ENCODE measurements at regions not wholly inside any gene's neighbourhood (a gene's known extent, or its start where the extent isn't known, plus 50 kb on each side); places are given as distances from the start of the nearest gene placed in this dataset.

GRCh38 chr4:128570387-128570975 lies 239.0 kb upstream of the JADE1 start (continued):
- TF ChIP-seq, protein P1, sequence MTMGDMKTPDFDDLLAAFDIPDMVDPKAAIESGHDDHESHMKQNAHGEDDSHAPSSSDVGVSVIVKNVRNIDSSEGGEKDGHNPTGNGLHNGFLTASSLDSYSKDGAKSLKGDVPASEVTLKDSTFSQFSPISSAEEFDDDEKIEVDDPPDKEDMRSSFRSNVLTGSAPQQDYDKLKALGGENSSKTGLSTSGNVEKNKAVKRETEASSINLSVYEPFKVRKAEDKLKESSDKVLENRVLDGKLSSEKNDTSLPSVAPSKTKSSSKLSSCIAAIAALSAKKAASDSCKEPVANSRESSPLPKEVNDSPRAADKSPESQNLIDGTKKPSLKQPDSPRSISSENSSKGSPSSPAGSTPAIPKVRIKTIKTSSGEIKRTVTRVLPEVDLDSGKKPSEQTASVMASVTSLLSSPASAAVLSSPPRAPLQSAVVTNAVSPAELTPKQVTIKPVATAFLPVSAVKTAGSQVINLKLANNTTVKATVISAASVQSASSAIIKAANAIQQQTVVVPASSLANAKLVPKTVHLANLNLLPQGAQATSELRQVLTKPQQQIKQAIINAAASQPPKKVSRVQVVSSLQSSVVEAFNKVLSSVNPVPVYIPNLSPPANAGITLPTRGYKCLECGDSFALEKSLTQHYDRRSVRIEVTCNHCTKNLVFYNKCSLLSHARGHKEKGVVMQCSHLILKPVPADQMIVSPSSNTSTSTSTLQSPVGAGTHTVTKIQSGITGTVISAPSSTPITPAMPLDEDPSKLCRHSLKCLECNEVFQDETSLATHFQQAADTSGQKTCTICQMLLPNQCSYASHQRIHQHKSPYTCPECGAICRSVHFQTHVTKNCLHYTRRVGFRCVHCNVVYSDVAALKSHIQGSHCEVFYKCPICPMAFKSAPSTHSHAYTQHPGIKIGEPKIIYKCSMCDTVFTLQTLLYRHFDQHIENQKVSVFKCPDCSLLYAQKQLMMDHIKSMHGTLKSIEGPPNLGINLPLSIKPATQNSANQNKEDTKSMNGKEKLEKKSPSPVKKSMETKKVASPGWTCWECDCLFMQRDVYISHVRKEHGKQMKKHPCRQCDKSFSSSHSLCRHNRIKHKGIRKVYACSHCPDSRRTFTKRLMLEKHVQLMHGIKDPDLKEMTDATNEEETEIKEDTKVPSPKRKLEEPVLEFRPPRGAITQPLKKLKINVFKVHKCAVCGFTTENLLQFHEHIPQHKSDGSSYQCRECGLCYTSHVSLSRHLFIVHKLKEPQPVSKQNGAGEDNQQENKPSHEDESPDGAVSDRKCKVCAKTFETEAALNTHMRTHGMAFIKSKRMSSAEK (CRISPR knock-in tag; IDR thresholded peaks at IDR 0.05; ENCODE audit: borderline replicate concordance), result no peak
- TF ChIP-seq ESRRA (CRISPR knock-in tag; IDR thresholded peaks at IDR 0.05; ENCODE audit: borderline replicate concordance) (no peak), TEAD1 (CRISPR knock-in tag; IDR thresholded peaks at IDR 0.05) (no peak), CREM (CRISPR knock-in tag; IDR thresholded peaks at IDR 0.05) (no peak), ZBTB43 (CRISPR knock-in tag; IDR thresholded peaks at IDR 0.05) (no peak), E2F1 (CRISPR knock-in tag; IDR thresholded peaks at IDR 0.05) (no peak), MXD4 (CRISPR knock-in tag; IDR thresholded peaks at IDR 0.05; ENCODE audit: borderline replicate concordance) (no peak), E2F4 (CRISPR knock-in tag; IDR thresholded peaks at IDR 0.05; ENCODE audit: borderline replicate concordance, low read depth) (no peak), ZNF423 (CRISPR knock-in tag; IDR thresholded peaks at IDR 0.05) (no peak), USF1 (CRISPR knock-in tag; IDR thresholded peaks at IDR 0.05) (no peak), JAZF1 (CRISPR knock-in tag; IDR thresholded peaks at IDR 0.05) (no peak)
- TF ChIP-seq, protein P2, sequence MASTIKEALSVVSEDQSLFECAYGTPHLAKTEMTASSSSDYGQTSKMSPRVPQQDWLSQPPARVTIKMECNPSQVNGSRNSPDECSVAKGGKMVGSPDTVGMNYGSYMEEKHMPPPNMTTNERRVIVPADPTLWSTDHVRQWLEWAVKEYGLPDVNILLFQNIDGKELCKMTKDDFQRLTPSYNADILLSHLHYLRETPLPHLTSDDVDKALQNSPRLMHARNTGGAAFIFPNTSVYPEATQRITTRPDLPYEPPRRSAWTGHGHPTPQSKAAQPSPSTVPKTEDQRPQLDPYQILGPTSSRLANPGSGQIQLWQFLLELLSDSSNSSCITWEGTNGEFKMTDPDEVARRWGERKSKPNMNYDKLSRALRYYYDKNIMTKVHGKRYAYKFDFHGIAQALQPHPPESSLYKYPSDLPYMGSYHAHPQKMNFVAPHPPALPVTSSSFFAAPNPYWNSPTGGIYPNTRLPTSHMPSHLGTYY (CRISPR knock-in tag; IDR thresholded peaks at IDR 0.05), result no peak

DNA sequence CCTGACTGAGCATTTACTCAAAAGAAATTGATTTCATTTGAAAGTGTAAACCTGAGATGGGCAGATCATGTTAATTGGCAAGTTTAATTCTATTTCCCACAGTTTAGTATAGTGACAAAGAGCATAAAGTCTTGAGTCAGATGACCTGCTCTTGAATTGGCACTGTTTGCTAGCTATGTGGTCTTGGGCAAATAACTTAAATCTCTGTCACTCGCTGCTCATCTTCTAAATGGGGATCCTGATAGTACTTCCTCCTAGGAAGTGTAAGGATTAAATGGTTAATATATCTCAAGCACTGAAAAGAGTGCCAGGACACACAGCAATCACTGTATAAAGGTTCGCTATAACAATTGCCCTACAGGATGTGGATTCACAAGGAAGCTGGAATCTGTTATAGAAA lies 242.8 kb upstream of the JADE1 start:
- Mint-ChIP-seq H3K27me3 (ENCODE audit: low read depth) (no peaks in the 10 kb centered on the region; the same call in 1 of the 2 replicates), H3K4me3 (no peak overlapping the region), H3K36me3 (no peaks in the 10 kb centered on the region), H3K4me1 (peaks cover 55% of the 10 kb centered on the region), H3K9me3 (no peaks in the 10 kb centered on the region), H3K27ac (no peak overlapping the region)
- DNase-seq (ENCODE audit: low spot score), result no peak
- CTCF ChIA-PET, result interaction anchor here (0.8 to 1.8 kb wide), 4 partner anchors 112 to 297 kb away, joined by 3 to 4 read pairs (median 4); no protein-coding TSS in a partner anchor
- POLR2A ChIA-PET, result no interaction called here
- no peak for ATAC-seq
- TF ChIP-seq CREM (CRISPR knock-in tag; IDR thresholded peaks at IDR 0.05) (no peak), E2F1 (CRISPR knock-in tag; IDR thresholded peaks at IDR 0.05) (no peak), PRRX2 (CRISPR knock-in tag; IDR thresholded peaks at IDR 0.05) (no peak), ZNF219 (CRISPR knock-in tag; IDR thresholded peaks at IDR 0.05; ENCODE audit: borderline replicate concordance) (no peak), ZNF416 (CRISPR knock-in tag; IDR thresholded peaks at IDR 0.05) (no peak)
- TF ChIP-seq, protein P3, sequence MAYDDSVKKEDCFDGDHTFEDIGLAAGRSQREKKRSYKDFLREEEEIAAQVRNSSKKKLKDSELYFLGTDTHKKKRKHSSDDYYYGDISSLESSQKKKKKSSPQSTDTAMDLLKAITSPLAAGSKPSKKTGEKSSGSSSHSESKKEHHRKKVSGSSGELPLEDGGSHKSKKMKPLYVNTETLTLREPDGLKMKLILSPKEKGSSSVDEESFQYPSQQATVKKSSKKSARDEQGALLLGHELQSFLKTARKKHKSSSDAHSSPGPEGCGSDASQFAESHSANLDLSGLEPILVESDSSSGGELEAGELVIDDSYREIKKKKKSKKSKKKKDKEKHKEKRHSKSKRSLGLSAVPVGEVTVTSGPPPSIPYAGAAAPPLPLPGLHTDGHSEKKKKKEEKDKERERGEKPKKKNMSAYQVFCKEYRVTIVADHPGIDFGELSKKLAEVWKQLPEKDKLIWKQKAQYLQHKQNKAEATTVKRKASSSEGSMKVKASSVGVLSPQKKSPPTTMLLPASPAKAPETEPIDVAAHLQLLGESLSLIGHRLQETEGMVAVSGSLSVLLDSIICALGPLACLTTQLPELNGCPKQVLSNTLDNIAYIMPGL (CRISPR knock-in tag; IDR thresholded peaks at IDR 0.05), result no peak
- TF ChIP-seq, protein P1 (CRISPR knock-in tag; IDR thresholded peaks at IDR 0.05; ENCODE audit: borderline replicate concordance), result no peak
